Epithelial cell of prostate (primary cell): ENCODE measurements at regions not wholly inside any gene's neighbourhood (a gene's known extent, or its start where the extent isn't known, plus 50 kb on each side); places are given as distances from the start of the nearest gene placed in this dataset.
A peak's percentile ranks its signal among the peaks of the same experiment; 100 is the strongest.

Experiments
- DNase-seq: peaks from one replicate; pipeline ENCODE4 v3.0.0-alpha.2; 2011; ENCODE audit warnings: low read depth, low spot score
- H3K27ac ChIP-seq: fragments of 450-650 bp; 2 replicates; pipeline ENCODE4 v1.5.1; 2017; ENCODE audit warnings: mild to moderate bottlenecking

DNA sequence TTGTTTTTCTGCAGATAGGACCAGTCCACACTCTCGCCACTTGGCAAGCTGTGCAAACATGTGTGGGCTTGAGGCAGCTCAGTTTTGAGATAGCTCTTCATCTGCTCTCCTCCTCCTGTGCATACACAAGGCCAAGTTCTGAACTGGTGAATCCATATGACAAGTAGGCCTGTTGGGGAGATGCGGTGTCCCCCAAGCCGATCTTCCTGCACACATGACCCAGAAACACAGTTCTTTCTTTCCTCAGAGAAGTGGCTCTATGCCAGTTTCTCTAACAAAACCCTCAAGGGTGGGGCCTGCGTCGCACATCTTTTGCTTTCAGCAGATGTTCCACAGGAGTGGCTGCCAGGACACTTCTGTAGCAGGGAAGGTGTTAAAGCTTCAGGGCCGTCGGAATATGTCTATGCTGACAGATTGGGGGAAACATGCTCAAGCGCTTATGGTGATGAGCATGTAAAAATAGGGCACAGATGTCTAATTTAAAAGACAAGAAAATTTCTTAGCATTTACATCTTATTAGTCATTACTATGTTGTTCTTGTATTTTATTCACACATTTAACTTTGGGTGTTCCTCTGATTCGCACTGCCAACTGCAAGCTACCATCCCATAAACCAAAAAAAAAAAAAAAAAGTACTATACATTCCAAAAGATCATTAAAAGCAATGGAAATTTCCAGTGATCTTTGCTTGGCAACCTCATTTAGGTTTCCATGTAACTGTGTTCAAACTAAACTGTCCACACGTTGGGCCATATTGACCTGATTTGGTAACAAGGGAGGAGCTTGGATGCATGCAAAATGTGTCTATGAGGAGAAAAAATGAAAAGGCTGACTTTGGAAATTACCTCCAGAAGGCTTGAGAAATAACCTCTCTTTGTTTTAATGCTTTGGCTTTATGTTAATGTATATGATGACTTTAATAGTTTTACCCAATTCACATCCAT lies 1055.5 kb upstream of the KLHL29 start:
- no peak for DNase-seq
- H3K27ac ChIP-seq, result no peak overlapping the region

GRCh38 chr2:22336414-22336813 lies 1048.6 kb upstream of the KLHL29 start:
- no peak for DNase-seq
- no peak overlapping the region for H3K27ac ChIP-seq

GRCh38 chr2:22340716-22341115 lies 1044.3 kb upstream of the KLHL29 start:
- DNase-seq, result no peak
- H3K27ac ChIP-seq, result no peak overlapping the region

GRCh38 chr2:22347306-22347705 lies 1037.7 kb upstream of the KLHL29 start:
- H3K27ac ChIP-seq, result no peak overlapping the region
- no peak for DNase-seq

DNA sequence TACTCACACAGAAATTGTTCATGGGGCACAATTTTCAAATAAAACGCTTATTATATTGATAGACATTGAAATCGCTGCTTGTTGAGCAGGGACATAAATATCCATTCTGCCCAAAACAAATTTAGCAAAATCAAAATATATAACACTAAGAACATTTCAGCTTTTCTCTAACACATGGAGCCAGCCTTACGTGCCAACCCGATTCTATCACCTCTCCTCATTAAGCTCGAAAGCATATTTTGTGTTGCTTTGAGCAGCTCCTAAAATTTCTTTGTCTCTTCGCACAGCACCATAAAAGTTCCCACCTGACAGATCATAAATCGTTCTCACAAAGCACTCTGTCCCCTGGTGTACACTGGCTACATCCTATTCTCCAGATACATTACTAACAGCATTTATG lies 1034.4 kb upstream of the KLHL29 start:
- DNase-seq, result no peak
- no peak overlapping the region for H3K27ac ChIP-seq

GRCh38 chr2:22355816-22356433 lies 1029.1 kb upstream of the KLHL29 start:
- no peak for DNase-seq
- H3K27ac ChIP-seq, result no peak overlapping the region

DNA sequence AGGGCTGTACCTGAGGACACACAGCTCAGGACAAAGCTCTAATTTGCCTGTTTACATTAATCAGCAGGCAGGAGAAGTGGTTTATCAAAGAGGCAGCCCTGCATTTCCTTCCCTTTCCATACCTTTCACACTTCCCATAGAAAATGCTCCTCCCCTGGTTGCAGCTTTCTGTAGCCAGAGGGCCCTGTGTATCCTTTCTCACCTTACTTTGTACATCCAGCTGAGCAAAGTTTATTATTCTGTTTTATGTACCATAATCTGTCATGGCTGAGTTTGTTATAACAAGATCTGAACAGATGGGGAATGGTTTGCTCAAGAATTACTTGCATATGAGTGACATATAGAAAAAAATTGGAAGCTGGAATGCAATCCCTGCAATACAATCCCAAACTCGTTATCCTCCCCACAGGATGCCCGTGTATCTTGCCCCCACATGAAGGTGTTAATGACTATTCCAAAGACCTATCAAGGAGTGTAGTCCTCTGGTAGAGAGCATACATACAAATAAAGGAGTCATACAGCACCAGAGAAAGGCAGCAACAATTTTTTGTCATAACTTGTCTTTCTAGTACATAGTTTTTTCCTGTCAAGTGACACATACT lies 1025.8 kb upstream of the KLHL29 start:
- DNase-seq, result no peak
- no peak overlapping the region for H3K27ac ChIP-seq

DNA sequence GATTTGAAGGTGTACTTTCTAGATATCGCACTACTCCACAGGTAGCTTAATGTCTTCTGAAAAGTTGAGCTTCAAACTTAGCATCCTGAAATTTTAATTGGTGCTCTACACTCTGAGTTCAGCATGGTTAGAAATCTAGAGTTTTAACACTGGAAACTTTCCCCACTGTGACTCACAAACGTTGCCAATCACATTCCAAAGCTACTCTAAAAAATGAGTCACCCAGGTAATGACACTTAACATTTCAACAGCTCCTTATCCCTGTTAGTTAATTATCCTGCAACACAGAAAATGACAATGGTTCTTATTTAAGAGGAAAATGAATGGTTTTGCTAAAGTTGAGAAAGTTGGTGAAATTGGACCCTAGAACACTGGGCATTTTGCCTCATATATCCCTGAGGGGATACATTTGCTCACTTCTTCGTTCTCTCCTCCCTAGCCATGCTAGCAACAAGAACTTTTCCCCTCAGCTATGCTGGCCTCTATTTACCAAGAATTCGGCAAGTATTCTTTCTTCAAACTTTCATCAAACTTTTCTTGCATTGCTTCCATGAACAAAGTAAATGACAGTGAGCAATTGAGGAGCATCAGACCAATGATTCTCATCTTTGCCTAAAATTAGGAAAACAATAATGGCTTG lies 1024.1 kb upstream of the KLHL29 start:
- H3K27ac ChIP-seq, result no peak overlapping the region
- DNase-seq, result peak; percentile 5

DNA sequence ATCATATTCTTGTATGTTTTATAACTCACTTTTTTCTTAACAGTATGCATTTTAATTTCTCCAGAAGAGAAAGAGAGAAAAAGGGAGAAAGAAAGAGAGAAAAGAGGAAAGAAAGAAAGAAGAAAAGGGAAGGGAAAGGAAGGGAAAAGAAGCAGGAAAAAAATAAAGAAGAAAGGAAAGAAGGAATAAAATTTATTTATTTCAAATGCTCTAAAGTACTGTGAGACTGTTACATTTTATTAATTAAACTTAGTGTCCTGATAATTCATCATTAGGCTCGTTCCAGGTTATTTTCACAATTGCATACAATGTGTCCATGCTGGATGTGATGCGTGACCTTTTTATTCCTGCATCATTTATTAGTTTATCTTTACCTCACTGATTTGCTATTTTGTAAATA lies 1023.4 kb upstream of the KLHL29 start:
- no peak overlapping the region for H3K27ac ChIP-seq
- DNase-seq, result no peak

DNA sequence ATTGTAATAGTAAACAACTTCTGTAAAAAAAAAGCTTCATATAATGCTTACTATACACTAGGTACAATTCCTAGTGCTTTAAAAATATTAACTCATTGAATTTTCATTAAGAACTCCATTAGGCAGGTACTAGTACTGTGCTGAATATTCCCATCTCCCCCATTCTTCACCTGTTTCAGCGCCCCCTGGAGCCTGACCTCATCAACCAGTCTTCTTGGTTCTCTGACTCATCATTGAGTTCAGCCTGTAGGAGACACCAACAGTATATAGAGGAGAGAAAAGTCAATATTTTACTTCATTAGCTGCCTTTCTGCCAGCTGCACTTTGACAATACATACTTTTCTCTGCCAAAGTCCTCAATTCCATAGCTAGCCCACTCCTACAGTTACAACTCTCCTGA lies 1009.9 kb upstream of the KLHL29 start:
- DNase-seq, result no peak
- H3K27ac ChIP-seq, result no peak overlapping the region

- no peak overlapping the region for H3K27ac ChIP-seq
- no peak for DNase-seq
Observed at GRCh38 chr2:22377268-22377667, 1007.7 kb upstream of the KLHL29 start.

- DNase-seq, result no peak
- H3K27ac ChIP-seq, result no peak overlapping the region
Observed at GRCh38 chr2:22382479-22383169, 1002.4 kb upstream of the KLHL29 start.

DNA sequence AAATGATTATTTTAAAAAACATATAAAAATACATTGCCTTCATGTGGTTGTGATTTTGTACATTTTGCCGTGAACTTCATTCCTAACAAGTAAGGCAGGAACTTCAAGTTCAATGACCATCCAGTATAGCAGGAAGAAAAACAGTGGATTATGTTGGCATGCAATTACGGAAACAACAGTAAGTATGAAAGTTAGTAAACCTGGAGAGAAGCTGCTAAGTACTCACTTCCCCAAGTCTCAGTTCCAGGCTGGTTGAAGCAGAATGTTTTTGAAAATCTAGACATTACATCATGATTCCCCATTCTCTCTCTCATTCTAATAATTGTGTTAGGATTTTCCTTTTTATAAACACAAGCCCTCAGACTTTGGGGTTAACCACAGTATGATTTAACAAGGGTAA lies 987.1 kb upstream of the KLHL29 start:
- H3K27ac ChIP-seq, result no peak overlapping the region
- DNase-seq, result no peak

DNA sequence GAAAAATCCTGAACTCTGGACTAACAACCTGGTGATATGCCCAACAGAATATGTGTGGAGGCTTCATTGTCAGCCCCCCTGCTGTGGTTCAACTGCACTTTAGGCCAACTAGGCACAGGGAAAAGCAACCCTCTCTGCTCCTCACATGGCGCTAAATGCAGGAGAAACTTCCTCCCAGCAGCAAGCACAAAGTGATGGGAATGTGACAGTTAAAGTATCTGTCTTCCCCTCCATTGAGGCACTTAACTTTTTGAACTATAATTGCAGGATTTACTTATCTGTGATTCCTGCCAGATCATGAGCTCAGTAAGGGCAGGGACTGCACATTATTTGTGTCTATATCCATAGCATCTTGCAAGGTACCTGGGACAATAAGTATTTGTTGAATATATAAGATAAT lies 981.2 kb upstream of the KLHL29 start:
- no peak for DNase-seq
- H3K27ac ChIP-seq, result no peak overlapping the region

DNA sequence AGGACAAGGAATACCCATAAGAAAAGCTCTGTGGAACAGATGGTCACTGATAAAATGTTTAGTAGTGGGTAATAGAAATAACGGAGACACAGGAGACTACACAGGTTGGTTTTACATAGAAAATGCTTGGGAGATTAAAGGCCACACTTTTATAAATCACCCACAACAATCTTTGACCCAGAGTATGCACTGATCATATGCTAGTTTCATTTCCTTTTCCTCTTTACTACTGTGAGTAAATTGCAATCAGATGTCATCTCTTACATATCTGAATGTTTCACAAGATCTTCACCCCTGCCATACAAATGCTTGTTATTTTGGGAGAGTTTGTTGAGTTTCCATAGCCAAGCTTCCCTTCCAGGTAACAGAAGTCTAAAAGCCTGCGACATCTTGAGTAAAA lies 978.4 kb upstream of the KLHL29 start:
- no peak overlapping the region for H3K27ac ChIP-seq
- DNase-seq, result no peak

DNA sequence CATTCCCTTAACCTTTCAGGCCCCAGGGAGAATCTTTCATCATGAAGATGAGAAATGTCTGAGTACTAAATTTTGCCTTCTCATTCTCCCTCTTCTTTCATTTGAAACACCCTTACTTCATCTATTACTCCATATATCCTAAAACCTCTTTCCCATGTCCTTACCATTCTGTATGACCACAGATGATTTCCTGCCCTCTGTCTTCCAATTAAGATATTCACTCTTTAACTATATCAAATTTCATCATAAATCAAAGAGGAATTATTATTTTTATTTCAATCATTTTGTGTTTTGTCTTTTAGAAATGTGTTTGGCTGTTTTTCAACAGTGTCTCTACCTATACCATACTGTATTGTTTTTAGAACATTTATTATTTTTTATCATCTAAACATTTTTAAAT lies 964.9 kb upstream of the KLHL29 start:
- H3K27ac ChIP-seq, result no peak overlapping the region
- DNase-seq, result no peak

- no peak overlapping the region for H3K27ac ChIP-seq
- DNase-seq, result no peak
Observed at GRCh38 chr2:22442051-22442450, 942.9 kb upstream of the KLHL29 start.

- no peak for DNase-seq
- H3K27ac ChIP-seq, result no peak overlapping the region
Observed at GRCh38 chr2:22444281-22444680, 940.7 kb upstream of the KLHL29 start.

- no peak for DNase-seq
- H3K27ac ChIP-seq, result no peak overlapping the region
Observed at GRCh38 chr2:22449696-22450095, 935.3 kb upstream of the KLHL29 start.

DNA sequence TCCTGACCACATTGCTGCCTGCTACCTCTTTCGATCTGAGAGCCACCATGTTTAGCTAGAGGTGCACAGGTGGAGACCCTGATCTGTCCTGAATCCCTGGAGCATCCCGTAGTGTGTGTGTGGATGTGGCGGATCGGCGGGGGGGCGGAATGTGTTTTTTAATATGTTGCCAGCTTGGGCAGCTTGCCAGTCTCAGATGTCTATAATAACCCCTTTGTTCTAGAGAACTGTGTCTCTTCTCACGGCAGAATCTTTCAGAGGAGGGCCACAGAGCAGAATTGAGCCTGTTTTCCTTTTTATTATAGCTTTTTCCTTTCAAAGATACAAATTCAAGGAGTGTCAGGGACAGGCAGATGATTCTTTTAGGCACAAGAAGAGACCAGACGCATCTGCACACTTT lies 934.1 kb upstream of the KLHL29 start:
- H3K27ac ChIP-seq, result no peak overlapping the region
- no peak for DNase-seq
